ENCODE measurements at regions not wholly inside any gene's neighbourhood (a gene's known extent, or its start where the extent isn't known, plus 50 kb on each side); places are given as distances from the start of the nearest gene placed in this dataset.

DNA sequence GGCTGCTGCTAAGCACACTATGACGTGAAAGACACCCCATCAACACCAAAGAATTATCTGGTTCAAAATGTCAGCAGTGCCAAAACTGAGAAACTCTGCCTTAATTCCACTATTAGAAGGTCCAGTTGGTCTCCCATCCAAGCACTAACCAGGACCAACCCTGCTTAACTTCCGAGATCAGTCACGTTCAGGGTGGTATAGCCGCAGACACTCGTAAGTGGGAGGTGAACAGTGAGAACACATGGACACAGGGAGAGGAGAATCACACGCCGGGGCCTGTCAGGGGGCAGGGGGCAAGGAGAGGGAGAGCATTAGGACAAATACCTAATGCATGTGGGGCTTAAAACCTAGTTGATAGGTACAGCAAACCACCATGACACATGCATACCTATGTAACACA, 83.4 kb downstream of the C13orf42 start:
- Histone ChIP-seq H3K4me3 (ENCODE audit: control insufficient read depth in 1 of 7, extremely low read depth in 1 of 7, insufficient read depth in 4 of 7, low read depth in 2 of 7, low read length in 6 of 7) (no peak overlapping the region), H3K9me3 (ENCODE audit: control extremely low read depth in 1 of 5, control insufficient read depth in 4 of 5, insufficient read depth in 2 of 5, low read depth in 1 of 5, low read length in 4 of 5) (peaks cover 0 to 4% (median 0%) of the 10 kb centered on the region in 5 experiments), H3K27ac (ENCODE audit: insufficient read depth in 1 of 2, low read depth in 1 of 2, low read length in 2 of 2, poor library complexity in 1 of 2, severe bottlenecking in 2 of 2) (no peak overlapping the region), H3K27me3 (replicated peaks in 2 of 5; ENCODE audit: control insufficient read depth in 4 of 5, insufficient read depth in 5 of 5, low read length in 4 of 5) (no peaks in the 10 kb centered on the region), H3K36me3 (ENCODE audit: control insufficient read depth in 4 of 4, insufficient read depth in 4 of 4, low read length in 3 of 4) (no peaks in the 10 kb centered on the region), H3K4me1 (ENCODE audit: control extremely low read depth in 1 of 4, control insufficient read depth in 4 of 4, insufficient read depth in 4 of 4, low read length in 3 of 4) (peaks cover 0 to 3% (median 0%) of the 10 kb centered on the region in 4 experiments)
- ChIA-PET CTCF (no interaction called here), POLR2A (no interaction called here)
- 100% methylated on average over 5 of the region's 7 CpGs for WGBS (ENCODE audit: insufficient coverage)
- DNase-seq, result no peak

DNA sequence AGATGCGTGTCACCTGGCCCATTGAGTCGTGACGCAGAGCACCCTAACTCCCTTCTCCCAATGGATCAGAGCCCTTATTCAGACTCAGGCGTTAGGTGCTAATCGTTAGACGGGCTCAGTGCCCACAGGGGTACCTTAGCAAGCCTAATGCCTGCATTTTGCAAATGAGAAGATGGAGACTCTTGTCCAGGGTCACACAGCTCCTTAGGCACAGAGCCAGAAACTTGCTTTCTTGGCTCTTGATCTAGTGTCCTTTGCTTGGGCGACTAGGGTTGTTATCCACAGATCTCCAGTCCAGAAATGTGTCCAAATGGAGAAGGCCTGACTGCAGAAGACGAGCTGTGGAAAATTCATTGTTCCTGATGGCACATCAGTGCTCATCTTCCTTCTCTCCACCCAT, 85.1 kb downstream of the C13orf42 start:
- 98% methylated on average over 8 of the region's 8 CpGs for WGBS (ENCODE audit: insufficient coverage)
- ChIA-PET POLR2A (no interaction called here), CTCF (interaction anchor here (1.1 kb wide), 1 partner anchor 10 kb away, joined by 4 read pairs; no protein-coding TSS in a partner anchor)

DNA sequence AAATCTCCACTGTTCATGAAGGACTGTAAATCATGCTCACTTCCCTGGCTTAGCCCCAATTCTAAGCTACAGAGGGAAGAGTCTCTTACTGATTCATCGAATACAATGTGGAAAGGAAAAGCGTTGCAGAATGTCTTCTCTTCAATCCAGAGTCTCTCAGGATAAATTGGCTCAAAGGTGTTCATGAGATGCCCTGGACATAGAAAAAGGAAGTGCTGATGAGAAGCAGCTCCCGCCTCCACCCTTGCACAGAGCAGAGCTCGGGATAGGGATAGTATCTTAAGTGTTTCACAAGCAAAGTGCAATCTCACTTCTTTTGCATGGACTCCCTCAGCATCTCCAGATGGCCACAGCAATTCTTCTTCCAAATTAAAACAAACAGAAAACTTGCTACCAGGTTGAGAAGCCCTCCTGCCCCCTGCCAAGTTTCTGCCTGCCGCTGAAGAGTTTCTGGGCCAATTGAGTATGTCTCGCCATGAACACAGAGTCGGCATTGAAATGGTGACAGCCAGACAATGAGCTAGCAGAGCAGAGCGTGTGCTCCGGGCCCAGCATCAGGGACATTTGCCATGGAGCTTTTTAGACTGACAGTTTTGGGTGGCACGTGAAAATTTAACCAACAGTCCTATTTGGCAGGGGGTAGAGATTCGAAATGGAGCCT, 85.7 kb downstream of the C13orf42 start:
- Histone ChIP-seq H3K4me3 (ENCODE audit: control insufficient read depth in 1 of 7, extremely low read depth in 1 of 7, insufficient read depth in 4 of 7, low read depth in 2 of 7, low read length in 6 of 7) (no peak overlapping the region), H3K27me3 (replicated peaks in 2 of 5; ENCODE audit: control insufficient read depth in 4 of 5, insufficient read depth in 5 of 5, low read length in 4 of 5) (no peaks in the 10 kb centered on the region), H3K36me3 (ENCODE audit: control insufficient read depth in 4 of 4, insufficient read depth in 4 of 4, low read length in 3 of 4) (no peaks in the 10 kb centered on the region), H3K9me3 (ENCODE audit: control extremely low read depth in 1 of 5, control insufficient read depth in 4 of 5, insufficient read depth in 2 of 5, low read depth in 1 of 5, low read length in 4 of 5) (peaks cover 0 to 5% (median 2%) of the 10 kb centered on the region in 5 experiments), H3K27ac (ENCODE audit: insufficient read depth in 1 of 2, low read depth in 1 of 2, low read length in 2 of 2, poor library complexity in 1 of 2, severe bottlenecking in 2 of 2) (no peak overlapping the region), H3K4me1 (ENCODE audit: control extremely low read depth in 1 of 4, control insufficient read depth in 4 of 4, insufficient read depth in 4 of 4, low read length in 3 of 4) (peaks cover 0 to 3% (median 0%) of the 10 kb centered on the region in 4 experiments)
- 96% methylated on average over 11 of the region's 11 CpGs for WGBS (ENCODE audit: insufficient coverage)
- no peak for DNase-seq
- ChIA-PET POLR2A (no interaction called here), CTCF (interaction anchor here (1.1 to 1.7 kb wide), 2 partner anchors 10 to 14 kb away, joined by 4 to 5 read pairs; no protein-coding TSS in a partner anchor)

More for the DNA sequence above, 85.1 kb downstream of the C13orf42 start:
- Histone ChIP-seq H3K9me3 (ENCODE audit: control extremely low read depth in 1 of 5, control insufficient read depth in 4 of 5, insufficient read depth in 2 of 5, low read depth in 1 of 5, low read length in 4 of 5) (peaks cover 0 to 5% (median 2%) of the 10 kb centered on the region in 5 experiments), H3K36me3 (ENCODE audit: control insufficient read depth in 4 of 4, insufficient read depth in 4 of 4, low read length in 3 of 4) (no peaks in the 10 kb centered on the region), H3K27me3 (replicated peaks in 2 of 5; ENCODE audit: control insufficient read depth in 4 of 5, insufficient read depth in 5 of 5, low read length in 4 of 5) (no peaks in the 10 kb centered on the region), H3K27ac (ENCODE audit: insufficient read depth in 1 of 2, low read depth in 1 of 2, low read length in 2 of 2, poor library complexity in 1 of 2, severe bottlenecking in 2 of 2) (no peak overlapping the region), H3K4me3 (ENCODE audit: control insufficient read depth in 1 of 7, extremely low read depth in 1 of 7, insufficient read depth in 4 of 7, low read depth in 2 of 7, low read length in 6 of 7) (no peak overlapping the region), H3K4me1 (ENCODE audit: control extremely low read depth in 1 of 4, control insufficient read depth in 4 of 4, insufficient read depth in 4 of 4, low read length in 3 of 4) (peaks cover 0 to 3% (median 0%) of the 10 kb centered on the region in 4 experiments)
- DNase-seq, result no peak

DNA sequence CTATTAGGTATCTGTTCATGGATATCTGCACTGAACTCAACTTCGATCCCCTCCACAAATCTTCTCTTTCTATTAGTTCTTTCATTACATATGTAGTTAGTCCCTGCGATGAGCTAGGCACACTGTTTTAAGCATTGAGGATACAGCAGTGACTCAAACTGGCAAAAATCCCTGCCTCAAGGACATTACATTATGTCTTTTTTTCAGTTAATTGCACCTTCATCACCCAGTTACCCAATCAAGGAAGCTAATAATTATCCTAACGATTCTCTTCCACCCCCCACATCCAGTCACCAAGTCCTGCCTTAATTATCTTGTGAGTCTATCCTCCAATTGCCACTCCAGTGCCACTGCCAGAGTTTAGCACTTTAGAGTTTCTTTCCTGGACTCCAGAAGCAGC, 89.3 kb downstream of the C13orf42 start:
- ChIA-PET POLR2A (interaction anchor here (0.7 kb wide), 1 partner anchor 29 kb away, joined by 4 read pairs; no protein-coding TSS in a partner anchor), CTCF (interaction anchor here (0.6 to 1.0 kb wide), 2 partner anchors 18 to 33 kb away, joined by 3 read pairs; no protein-coding TSS in a partner anchor)
- Histone ChIP-seq H3K27ac (ENCODE audit: insufficient read depth in 1 of 2, low read depth in 1 of 2, low read length in 2 of 2, poor library complexity in 1 of 2, severe bottlenecking in 2 of 2) (no peak overlapping the region), H3K27me3 (replicated peaks in 2 of 5; ENCODE audit: control insufficient read depth in 4 of 5, insufficient read depth in 5 of 5, low read length in 4 of 5) (no peaks in the 10 kb centered on the region), H3K4me1 (ENCODE audit: control extremely low read depth in 1 of 4, control insufficient read depth in 4 of 4, insufficient read depth in 4 of 4, low read length in 3 of 4) (no peaks in the 10 kb centered on the region), H3K9me3 (ENCODE audit: control extremely low read depth in 1 of 5, control insufficient read depth in 4 of 5, insufficient read depth in 2 of 5, low read depth in 1 of 5, low read length in 4 of 5) (peaks cover 0 to 5% (median 2%) of the 10 kb centered on the region in 5 experiments), H3K4me3 (ENCODE audit: control insufficient read depth in 1 of 7, extremely low read depth in 1 of 7, insufficient read depth in 4 of 7, low read depth in 2 of 7, low read length in 6 of 7) (no peak overlapping the region), H3K36me3 (ENCODE audit: control insufficient read depth in 4 of 4, insufficient read depth in 4 of 4, low read length in 3 of 4) (no peaks in the 10 kb centered on the region)
- no peak for DNase-seq
- WGBS (ENCODE audit: insufficient coverage), result 92% methylated on average over 3 of the region's 3 CpGs

DNA sequence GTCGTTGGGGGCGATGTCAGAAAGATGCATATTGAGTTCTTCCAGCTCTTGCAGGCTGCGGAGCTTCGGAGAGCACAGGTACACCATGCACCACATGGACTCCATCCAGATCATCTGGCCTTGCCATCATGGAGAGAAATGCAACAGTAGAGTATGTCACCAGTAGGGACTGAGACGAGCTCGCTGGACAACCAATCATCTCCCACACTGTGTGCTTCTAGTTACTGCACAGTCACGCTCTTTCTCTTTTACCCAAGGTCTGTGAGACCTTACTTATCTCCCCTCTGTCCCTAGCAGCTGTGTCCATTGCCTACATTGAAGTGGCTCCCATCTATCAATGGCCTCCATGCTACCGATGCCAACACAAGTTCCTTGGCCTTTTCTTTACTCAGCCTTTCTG, 90.5 kb downstream of the C13orf42 start:
- ChIA-PET CTCF (no interaction called here), POLR2A (no interaction called here)
- Histone ChIP-seq H3K27ac (ENCODE audit: insufficient read depth in 1 of 2, low read depth in 1 of 2, low read length in 2 of 2, poor library complexity in 1 of 2, severe bottlenecking in 2 of 2) (no peak overlapping the region), H3K27me3 (replicated peaks in 2 of 5; ENCODE audit: control insufficient read depth in 4 of 5, insufficient read depth in 5 of 5, low read length in 4 of 5) (no peaks in the 10 kb centered on the region), H3K9me3 (ENCODE audit: control extremely low read depth in 1 of 5, control insufficient read depth in 4 of 5, insufficient read depth in 2 of 5, low read depth in 1 of 5, low read length in 4 of 5) (peaks cover 0 to 5% (median 2%) of the 10 kb centered on the region in 5 experiments), H3K4me1 (ENCODE audit: control extremely low read depth in 1 of 4, control insufficient read depth in 4 of 4, insufficient read depth in 4 of 4, low read length in 3 of 4) (no peaks in the 10 kb centered on the region), H3K4me3 (ENCODE audit: control insufficient read depth in 1 of 7, extremely low read depth in 1 of 7, insufficient read depth in 4 of 7, low read depth in 2 of 7, low read length in 6 of 7) (no peak overlapping the region), H3K36me3 (ENCODE audit: control insufficient read depth in 4 of 4, insufficient read depth in 4 of 4, low read length in 3 of 4) (no peaks in the 10 kb centered on the region)
- WGBS (ENCODE audit: insufficient coverage), result 100% methylated on average over 7 of the region's 8 CpGs
- DNase-seq, result no peak

DNA sequence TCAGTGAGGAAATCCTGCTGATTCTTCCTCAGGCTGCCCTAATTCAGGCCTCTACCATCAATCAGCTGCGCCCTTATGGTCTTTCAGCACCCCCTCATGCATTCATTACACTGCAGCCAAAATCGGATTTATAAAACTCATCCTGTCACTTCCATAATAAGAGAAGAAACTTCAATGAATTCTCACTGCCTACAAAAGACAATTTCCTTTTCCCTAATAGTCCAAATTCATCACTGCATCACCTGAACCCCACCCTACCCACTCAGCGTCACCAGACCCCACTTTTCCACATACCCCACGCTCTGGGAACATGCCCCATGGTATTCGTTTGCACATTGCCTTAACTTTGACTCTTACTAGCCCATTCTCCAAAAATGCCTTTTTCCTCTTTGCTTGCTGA, 92.0 kb downstream of the C13orf42 start:
- Histone ChIP-seq H3K9me3 (ENCODE audit: control extremely low read depth in 1 of 5, control insufficient read depth in 4 of 5, insufficient read depth in 2 of 5, low read depth in 1 of 5, low read length in 4 of 5) (peaks cover 0 to 7% (median 3%) of the 10 kb centered on the region in 5 experiments), H3K27ac (ENCODE audit: insufficient read depth in 1 of 2, low read depth in 1 of 2, low read length in 2 of 2, poor library complexity in 1 of 2, severe bottlenecking in 2 of 2) (no peak overlapping the region), H3K4me1 (ENCODE audit: control extremely low read depth in 1 of 4, control insufficient read depth in 4 of 4, insufficient read depth in 4 of 4, low read length in 3 of 4) (no peaks in the 10 kb centered on the region), H3K4me3 (ENCODE audit: control insufficient read depth in 1 of 7, extremely low read depth in 1 of 7, insufficient read depth in 4 of 7, low read depth in 2 of 7, low read length in 6 of 7) (no peak overlapping the region), H3K36me3 (ENCODE audit: control insufficient read depth in 4 of 4, insufficient read depth in 4 of 4, low read length in 3 of 4) (no peaks in the 10 kb centered on the region), H3K27me3 (replicated peaks in 2 of 5; ENCODE audit: control insufficient read depth in 4 of 5, insufficient read depth in 5 of 5, low read length in 4 of 5) (no peaks in the 10 kb centered on the region)
- DNase-seq, result no peak
- POLR2A ChIA-PET, result no interaction called here
- CTCF ChIA-PET, result no interaction called here
- WGBS (ENCODE audit: insufficient coverage), result 95% methylated on average over 4 of the region's 5 CpGs

DNA sequence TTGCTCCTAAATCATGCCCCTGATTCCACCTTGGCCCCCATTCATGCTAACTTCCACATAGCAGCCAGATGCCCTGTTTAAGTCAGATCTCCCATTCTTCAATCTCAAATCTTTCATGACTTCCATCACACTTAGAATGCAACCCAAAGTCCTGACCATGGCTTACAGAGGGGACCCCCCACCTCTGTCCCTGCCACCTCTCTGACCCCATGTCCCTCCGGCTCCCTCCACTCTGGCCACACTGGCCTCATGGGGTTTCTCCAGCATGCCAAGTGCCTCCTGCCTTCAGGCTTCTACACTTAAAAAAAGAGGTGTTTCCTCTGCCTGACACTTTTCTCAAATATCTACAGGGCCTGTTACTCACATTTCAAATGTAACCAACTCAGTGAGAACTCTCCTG, 93.6 kb downstream of the C13orf42 start:
- 100% methylated on average over 1 of the region's 1 CpG for WGBS (ENCODE audit: insufficient coverage)
- no peaks in the 10 kb centered on the region for H3K4me1 ChIP-seq (ENCODE audit: control extremely low read depth in 1 of 4, control insufficient read depth in 4 of 4, insufficient read depth in 4 of 4, low read length in 3 of 4)
- POLR2A ChIA-PET, result no interaction called here

More for the DNA sequence above, 93.6 kb downstream of the C13orf42 start:
- Histone ChIP-seq H3K36me3 (ENCODE audit: control insufficient read depth in 4 of 4, insufficient read depth in 4 of 4, low read length in 3 of 4) (no peaks in the 10 kb centered on the region), H3K27ac (ENCODE audit: insufficient read depth in 1 of 2, low read depth in 1 of 2, low read length in 2 of 2, poor library complexity in 1 of 2, severe bottlenecking in 2 of 2) (no peak overlapping the region), H3K9me3 (ENCODE audit: control extremely low read depth in 1 of 5, control insufficient read depth in 4 of 5, insufficient read depth in 2 of 5, low read depth in 1 of 5, low read length in 4 of 5) (peaks cover 0 to 7% (median 6%) of the 10 kb centered on the region in 5 experiments), H3K27me3 (replicated peaks in 2 of 5; ENCODE audit: control insufficient read depth in 4 of 5, insufficient read depth in 5 of 5, low read length in 4 of 5) (no peaks in the 10 kb centered on the region), H3K4me3 (ENCODE audit: control insufficient read depth in 1 of 7, extremely low read depth in 1 of 7, insufficient read depth in 4 of 7, low read depth in 2 of 7, low read length in 6 of 7) (no peak overlapping the region)
- no peak for DNase-seq
- CTCF ChIA-PET, result interaction anchor here (1.1 kb wide), 1 partner anchor 11 kb away, joined by 4 read pairs; no protein-coding TSS in a partner anchor

All from common myeloid progenitor, CD34-positive (primary cell).